Activated T-helper 2 cell treated with anti-CD3 and anti-CD28 coated beads, Interferon-gamma antibody, Interleukin-2, Interleukin-4, amounts not matched to agents 10 μg/mL and 5 μg/mL and 100 μg/mL, durations not matched to agents 14 hours and 24 hours and 36 hours (primary cell): ENCODE measurements at regions not wholly inside any gene's neighbourhood (a gene's known extent, or its start where the extent isn't known, plus 50 kb on each side); places are given as distances from the start of the nearest gene placed in this dataset.
"Not testable (repeated sequence)": the region's sequence is repeated elsewhere in the genome, so short reads cannot be mapped to it uniquely, and the experiment has no call there.

Experiments used
- DNase-seq: peaks from one replicate; pipeline ENCODE4 v3.0.0; 2021; ENCODE audit warnings: low spot score
- H3K27ac Mint-ChIP-seq: one replicate; pipeline ENCODE4 v1.8.0; 2021; ENCODE audit warnings: mixed read lengths
- H3K27me3 Mint-ChIP-seq: one replicate; pipeline ENCODE4 v1.8.0; 2021; ENCODE audit warnings: low read depth, mixed read lengths
- H3K36me3 Mint-ChIP-seq: one replicate; pipeline ENCODE4 v1.8.0; 2021; ENCODE audit warnings: low read depth, mixed read lengths
- H3K4me1 Mint-ChIP-seq: one replicate; pipeline ENCODE4 v1.8.0; 2021; ENCODE audit warnings: low read depth, mixed read lengths
- H3K4me3 Mint-ChIP-seq: one replicate; pipeline ENCODE4 v1.8.0; 2021; ENCODE audit warnings: low read depth, mild to moderate bottlenecking, moderate library complexity, mixed read lengths
- H3K9me3 Mint-ChIP-seq: one replicate; pipeline ENCODE4 v1.8.0; 2021; ENCODE audit warnings: mixed read lengths
- intact Hi-C: fragments of 100-400 bp; cut with micrococcal nuclease; formaldehyde crosslinking; loops from one replicate; pipeline ENCODE4 v1.15.1; 2023

DNA sequence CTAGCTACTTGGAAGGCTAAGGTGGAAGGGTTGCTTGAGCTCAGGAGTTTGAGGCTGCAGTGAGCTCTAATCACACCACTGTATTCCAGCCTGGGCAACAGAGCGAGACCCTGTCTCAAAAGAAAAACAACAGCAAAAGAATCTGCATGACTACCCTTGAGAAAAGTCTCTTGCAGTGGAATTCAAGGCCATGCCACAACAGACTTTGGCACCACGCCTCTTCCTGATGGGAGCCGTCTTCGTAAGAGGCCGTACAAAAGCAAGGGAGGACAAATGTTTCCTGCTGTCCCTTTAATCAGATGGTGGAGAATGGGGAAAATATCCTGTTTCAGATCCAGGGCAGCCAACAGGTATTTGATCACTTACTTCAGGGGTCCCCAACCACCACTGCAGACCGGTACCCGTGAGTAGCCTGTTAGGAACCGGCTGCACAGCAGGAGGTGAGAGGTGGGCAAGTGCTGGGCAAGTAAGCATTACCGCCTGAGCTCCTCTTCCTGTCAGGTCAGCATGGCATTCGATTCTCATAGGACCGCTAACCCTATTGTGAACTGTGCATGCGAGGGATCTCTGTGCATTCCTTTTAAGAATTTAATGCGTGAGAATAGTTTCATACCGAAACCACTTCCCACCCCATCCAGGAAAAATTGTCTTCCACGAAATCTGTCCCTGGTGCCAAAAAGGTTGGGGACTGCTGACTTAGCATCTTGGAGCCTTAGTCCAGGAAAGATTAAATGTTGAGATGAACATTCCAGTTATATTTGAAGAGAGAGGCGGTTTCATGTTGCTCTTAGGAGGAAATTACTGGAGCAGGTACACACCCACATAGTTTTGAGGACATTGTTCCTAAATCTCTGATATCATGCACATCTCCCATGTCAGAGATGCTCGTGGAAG, 94.4 kb upstream of the XPO1 start:
- no peaks in the 10 kb centered on the region for H3K4me1 Mint-ChIP-seq
- no peaks in the 10 kb centered on the region for H3K27me3 Mint-ChIP-seq
- no peak overlapping the region for H3K27ac Mint-ChIP-seq

DNA sequence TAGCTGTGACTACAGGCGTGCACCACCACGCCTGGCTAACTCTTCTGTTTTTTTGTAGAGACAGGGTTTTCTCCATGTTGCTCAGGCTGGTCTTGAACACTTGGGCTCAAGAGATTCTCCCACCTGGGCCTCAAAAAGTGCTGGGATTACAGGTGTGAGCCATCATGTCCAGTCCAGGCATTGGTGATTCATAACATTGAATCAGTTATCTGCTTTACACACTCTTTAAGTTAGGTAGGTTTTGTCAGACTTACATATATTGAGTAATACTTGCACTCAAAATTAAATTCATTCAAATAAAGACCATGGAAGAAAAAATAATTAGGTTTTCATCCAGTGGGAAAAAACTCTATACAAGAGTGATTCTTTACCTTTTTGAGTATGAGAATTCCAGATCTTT, 93.2 kb upstream of the XPO1 start:
- Mint-ChIP-seq H3K27me3 (no peaks in the 10 kb centered on the region), H3K27ac (no peak overlapping the region), H3K4me3 (no peak overlapping the region), H3K36me3 (no peaks in the 10 kb centered on the region), H3K4me1 (no peaks in the 10 kb centered on the region), H3K9me3 (no peaks in the 10 kb centered on the region)
- DNase-seq = no peak
- intact Hi-C loops = no loop called here

More for the DNA sequence above, 94.4 kb upstream of the XPO1 start:
- Mint-ChIP-seq H3K4me3 (no peak overlapping the region), H3K9me3 (no peaks in the 10 kb centered on the region), H3K36me3 (no peaks in the 10 kb centered on the region)
- intact Hi-C loops = no loop called here
- no peak for DNase-seq

DNA sequence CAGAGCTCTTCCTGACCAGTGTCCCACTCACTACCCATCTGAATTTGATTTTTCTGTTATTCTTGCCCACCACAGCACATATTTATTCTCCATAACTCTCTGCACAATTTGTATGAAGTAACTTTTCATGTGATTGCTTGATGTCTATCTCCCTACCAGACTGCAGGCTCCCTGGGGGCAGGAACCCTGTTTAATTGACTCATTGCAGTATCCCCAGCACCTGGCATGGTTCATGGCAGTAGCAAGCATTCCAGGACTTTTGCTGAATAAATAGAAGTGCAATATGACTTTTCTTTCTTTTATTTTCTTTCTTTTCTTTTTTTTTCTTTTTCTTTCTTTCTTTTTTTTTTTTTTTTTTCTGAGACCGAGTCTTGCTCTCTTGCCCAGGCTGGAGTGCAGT, 88.7 kb upstream of the XPO1 start:
- Mint-ChIP-seq H3K4me1 (no peaks in the 10 kb centered on the region), H3K36me3 (no peaks in the 10 kb centered on the region), H3K4me3 (no peak overlapping the region), H3K27ac (no peak overlapping the region), H3K9me3 (no peaks in the 10 kb centered on the region), H3K27me3 (no peaks in the 10 kb centered on the region)
- DNase-seq = no peak
- intact Hi-C loops = no loop called here

DNA sequence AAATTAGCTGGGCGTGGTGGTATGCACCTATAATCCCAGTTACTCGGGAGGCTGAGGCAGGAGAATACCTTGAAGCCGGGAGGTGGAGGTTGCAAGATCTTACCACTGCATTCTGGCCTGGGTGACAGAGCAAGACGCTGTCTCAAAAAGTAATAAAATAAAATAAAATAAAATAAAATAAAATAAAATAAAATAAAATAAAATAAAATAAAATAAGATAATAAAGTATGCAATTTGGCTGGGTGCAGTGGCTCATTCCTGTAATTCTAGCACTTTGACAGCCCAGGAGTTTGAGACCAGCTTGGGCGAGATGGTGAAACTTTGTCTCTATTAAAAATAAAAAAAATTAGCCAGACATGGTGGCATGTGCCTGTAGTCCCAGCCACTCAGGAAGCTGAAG, 85.6 kb upstream of the XPO1 start:
- Mint-ChIP-seq H3K27ac (no peak overlapping the region), H3K4me1 (no peaks in the 10 kb centered on the region), H3K4me3 (no peak overlapping the region), H3K27me3 (peaks cover 1% of the 10 kb centered on the region), H3K36me3 (no peaks in the 10 kb centered on the region), H3K9me3 (no peaks in the 10 kb centered on the region)
- DNase-seq = no peak
- intact Hi-C loops = no loop called here

DNA sequence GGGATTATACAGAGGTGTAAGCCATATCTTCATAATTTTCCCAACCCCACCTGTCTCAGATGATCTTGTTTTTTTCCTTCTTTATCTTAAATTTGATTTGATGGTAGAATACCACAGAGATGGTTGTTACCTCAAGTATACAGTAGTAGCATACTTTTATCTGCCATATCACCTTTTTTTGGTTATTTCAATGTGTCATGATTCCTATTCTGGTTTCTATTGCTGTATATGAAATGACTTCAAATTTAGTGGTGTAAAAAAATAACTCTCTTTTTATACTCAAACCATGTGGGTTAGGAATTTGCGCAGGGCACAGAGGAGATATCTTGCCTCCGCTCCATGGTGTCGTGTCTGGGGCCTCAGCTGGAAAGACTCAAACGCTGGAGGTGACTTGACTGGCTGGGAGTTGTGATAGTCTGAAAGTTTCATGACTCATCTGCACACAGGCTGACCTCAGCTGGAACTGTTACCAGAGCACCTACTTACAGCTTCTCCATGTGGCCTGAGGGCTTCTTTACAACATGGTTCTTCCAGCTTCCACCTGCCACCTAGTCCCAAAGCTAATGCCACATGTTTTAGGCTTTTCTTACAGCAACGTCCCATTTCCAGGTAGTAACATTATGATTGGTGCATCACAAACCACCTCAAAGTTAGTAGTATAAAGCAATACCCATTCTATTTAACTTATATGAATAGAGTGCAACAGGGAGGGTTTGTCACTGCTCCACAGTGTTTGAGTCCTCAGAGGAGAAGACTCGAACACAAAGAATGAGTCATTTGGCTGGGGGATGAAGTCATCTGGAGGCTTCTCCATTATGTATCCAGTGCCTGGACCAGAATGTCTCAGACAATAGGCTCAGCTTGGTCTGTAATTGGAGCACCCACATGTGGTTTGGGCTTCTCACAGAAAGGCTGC, 82.3 kb upstream of the XPO1 start:
- no peaks in the 10 kb centered on the region for H3K4me1 Mint-ChIP-seq
- no peaks in the 10 kb centered on the region for H3K9me3 Mint-ChIP-seq
- intact Hi-C loops = no loop called here

DNA sequence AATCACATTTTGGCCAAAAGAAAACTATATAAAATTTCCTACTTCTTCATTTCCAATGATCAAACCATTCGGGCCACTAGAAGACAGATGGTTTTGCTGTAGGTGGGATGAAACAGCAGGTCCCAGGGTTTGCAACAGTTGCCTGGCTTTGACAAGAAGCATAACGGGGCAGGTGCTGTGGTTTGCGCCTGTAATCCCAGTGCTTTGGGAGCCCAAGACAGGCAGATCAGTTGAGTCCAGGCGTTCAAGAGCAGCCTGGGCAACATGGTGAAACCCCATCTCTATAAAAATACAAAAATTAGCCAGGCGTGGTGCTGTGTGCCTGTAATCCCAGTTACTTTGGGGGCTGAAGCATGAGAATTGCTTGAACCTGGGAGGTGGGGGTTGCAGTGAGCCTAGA, 81.4 kb upstream of the XPO1 start:
- Mint-ChIP-seq H3K36me3 (no peaks in the 10 kb centered on the region), H3K4me3 (no peak overlapping the region), H3K9me3 (no peaks in the 10 kb centered on the region), H3K27me3 (peaks cover 1% of the 10 kb centered on the region), H3K4me1 (no peaks in the 10 kb centered on the region), H3K27ac (no peak overlapping the region)
- no peak for DNase-seq
- intact Hi-C loops = no loop called here

More for the DNA sequence above, 82.3 kb upstream of the XPO1 start:
- Mint-ChIP-seq H3K36me3 (no peaks in the 10 kb centered on the region), H3K4me3 (no peak overlapping the region), H3K27ac (no peak overlapping the region), H3K27me3 (peaks cover 1% of the 10 kb centered on the region)
- no peak for DNase-seq

DNA sequence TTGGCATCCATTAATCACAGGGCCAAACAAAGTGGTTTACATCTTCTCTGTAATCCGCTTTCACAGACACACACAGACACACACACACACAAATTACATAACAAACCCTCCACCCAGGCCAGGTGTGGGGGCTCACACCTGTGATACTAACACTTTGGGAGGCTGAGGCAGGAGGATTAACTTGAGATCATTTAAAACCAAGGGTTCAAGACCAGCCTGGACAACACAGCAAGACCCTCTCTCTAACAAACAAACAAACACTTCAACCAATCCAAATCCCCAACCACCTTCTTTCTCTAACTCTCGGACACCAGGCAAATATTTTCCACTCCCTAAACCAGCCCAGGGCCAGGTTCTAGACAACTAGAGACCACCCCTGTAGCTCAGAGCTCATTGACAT, 79.5 kb upstream of the XPO1 start:
- intact Hi-C loops = no loop called here
- DNase-seq = no peak
- peaks cover 1% of the 10 kb centered on the region for H3K27me3 Mint-ChIP-seq
- H3K36me3 Mint-ChIP-seq = no peaks in the 10 kb centered on the region
- no peak overlapping the region for H3K27ac Mint-ChIP-seq
- no peaks in the 10 kb centered on the region for H3K9me3 Mint-ChIP-seq
- H3K4me3 Mint-ChIP-seq = no peak overlapping the region
- no peaks in the 10 kb centered on the region for H3K4me1 Mint-ChIP-seq

DNA sequence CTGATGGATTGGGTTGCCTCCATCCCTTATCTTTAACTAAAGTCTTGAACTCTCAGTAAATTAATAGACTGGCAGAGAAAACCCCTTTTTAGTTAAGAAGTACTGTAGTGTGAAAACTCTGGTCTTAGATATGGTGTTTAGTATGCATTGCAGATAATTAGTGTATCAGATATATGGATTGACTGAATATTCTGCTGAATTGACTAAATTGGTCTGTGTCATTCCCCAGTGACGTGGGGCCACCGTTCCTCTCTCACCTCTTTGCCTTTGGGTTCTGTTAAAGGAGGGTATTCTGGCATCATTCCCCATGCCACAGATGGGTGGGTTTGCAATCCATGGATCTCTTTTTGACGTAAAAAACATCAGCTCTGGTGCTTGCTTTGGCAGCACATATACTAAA, 67.1 kb upstream of the XPO1 start:
- Mint-ChIP-seq H3K4me3 (no peak overlapping the region), H3K36me3 (no peaks in the 10 kb centered on the region), H3K27ac (no peak overlapping the region), H3K9me3 (no peaks in the 10 kb centered on the region), H3K27me3 (no peaks in the 10 kb centered on the region), H3K4me1 (no peaks in the 10 kb centered on the region)
- intact Hi-C loops = no loop called here
- no peak for DNase-seq

DNA sequence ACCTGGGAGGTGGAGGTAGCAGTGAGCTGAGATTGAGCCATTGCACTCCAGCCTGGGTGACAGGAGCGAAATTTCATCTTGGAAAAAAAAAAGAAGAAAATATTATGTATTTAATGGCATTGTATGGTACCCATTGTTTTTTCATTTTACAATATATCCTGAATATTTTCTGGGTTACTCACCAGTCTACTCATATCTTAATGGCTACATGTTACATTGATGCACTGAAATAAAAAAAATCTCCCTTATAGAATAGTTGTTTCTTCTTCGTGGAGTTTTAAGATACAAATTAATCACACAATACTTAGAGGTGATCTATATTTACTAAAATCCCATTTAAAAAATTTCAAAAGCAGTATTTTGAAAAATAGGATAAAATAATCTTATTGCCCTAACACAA, 66.3 kb upstream of the XPO1 start:
- no peaks in the 10 kb centered on the region for H3K36me3 Mint-ChIP-seq
- no peaks in the 10 kb centered on the region for H3K27me3 Mint-ChIP-seq
- no peaks in the 10 kb centered on the region for H3K4me1 Mint-ChIP-seq
- DNase-seq = no peak
- intact Hi-C loops = no loop called here
- H3K4me3 Mint-ChIP-seq = no peak overlapping the region
- no peak overlapping the region for H3K27ac Mint-ChIP-seq
- H3K9me3 Mint-ChIP-seq = no peaks in the 10 kb centered on the region

DNA sequence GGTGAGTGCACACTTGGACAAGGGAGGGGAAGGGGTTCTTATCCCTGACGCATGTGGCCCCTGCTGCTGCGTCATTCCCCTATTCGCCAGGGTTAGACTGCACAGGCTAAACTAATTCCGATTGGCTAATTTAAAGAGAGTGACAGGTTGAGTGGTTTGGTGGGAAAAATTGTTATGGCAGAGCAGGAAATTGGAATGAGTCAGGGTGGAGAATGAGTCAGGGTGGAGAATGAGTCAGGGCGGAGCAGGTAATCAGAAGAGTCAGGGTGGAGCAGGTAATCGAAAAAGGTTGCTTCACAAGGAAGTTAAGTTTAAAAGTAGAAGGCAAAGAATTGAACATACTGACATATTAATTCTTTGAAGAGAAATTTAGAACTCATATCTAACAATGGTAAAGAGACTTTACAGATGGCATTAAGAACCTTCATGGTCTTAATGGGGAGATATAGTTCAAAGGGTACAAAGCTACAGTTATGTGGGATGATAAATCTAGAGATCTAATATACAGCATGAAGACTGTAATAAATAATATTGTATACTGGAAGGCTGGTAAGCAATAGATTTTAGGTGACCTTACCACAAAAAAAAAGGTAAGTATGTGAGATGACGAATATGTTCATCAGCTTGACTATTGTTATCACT, 60.5 kb upstream of the XPO1 start:
- intact Hi-C loops, H3K4me1 Mint-ChIP-seq, DNase-seq, H3K9me3 Mint-ChIP-seq, H3K4me3 Mint-ChIP-seq, H3K27me3 Mint-ChIP-seq, H3K27ac Mint-ChIP-seq, H3K36me3 Mint-ChIP-seq: not testable (repeated sequence)

DNA sequence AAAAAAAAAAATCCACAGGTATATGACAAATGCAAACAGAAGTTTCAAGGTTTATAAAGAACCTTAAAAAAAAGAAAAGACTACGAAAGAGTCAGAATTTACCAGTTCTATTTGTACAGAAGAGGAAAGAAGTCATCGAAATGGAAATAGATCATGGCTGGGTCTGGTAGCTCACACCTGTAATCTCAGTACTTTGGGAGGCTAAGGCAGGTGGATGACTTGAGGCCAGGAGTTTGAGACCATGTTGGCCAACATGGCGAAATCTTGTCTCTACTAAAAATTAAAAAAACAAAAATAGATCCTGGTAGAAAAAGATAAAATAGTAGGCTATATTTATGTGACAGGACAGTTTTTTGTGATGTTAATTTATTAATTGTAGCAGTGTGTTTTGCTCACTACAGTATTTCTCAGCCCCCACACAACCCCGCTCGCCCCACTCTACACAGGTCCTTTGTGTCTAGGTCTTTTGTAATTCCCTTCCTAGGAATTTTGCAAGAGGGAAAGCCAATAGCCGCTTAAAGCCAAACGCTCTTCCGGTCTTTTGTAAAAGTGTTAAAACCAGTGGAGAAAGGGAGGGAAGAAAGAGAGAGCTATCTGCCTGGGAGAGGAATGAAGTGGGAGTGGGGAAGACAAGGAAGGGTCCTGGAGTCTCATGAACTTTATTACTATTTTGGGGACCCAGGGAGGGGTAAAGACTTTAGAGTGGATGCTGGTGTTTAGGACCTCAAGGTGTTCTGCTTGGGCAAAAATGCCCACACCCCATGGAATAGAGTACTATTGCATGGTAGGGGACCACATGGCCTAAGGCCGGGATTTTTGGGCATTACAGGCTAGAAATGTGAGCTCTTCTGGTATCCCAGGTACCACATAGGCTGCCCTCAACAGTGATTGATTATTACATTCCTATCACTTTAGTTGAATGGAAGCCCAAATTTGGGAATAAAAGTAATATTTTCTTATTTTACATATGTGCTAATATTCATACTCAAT, 59.4 kb upstream of the XPO1 start:
- no peak for DNase-seq
- intact Hi-C loops = no loop called here
- Mint-ChIP-seq H3K9me3 (no peaks in the 10 kb centered on the region), H3K4me3 (no peak overlapping the region), H3K4me1 (peaks cover 3% of the 10 kb centered on the region), H3K27me3 (peaks cover 8% of the 10 kb centered on the region), H3K27ac (no peak overlapping the region), H3K36me3 (no peaks in the 10 kb centered on the region)

DNA sequence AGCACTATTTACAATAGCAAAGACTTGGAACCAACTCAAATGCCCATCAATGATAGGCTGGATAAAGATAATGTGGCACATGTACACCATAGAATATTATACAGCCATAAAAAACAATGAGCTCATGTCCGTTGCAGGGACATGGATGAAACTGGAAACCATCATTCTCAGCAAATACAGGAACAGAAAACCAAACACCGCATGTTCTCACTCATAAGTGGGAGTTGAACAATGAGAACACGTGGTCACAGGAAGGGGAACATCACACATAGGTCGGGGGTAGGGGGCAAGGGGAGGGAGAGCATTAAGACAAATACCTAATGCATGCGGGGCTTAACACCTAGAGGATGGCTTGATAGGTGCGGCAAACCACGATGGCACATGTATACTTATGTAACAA, 56.0 kb upstream of the XPO1 start:
- H3K27ac Mint-ChIP-seq, H3K9me3 Mint-ChIP-seq, H3K36me3 Mint-ChIP-seq, intact Hi-C loops, DNase-seq, H3K4me1 Mint-ChIP-seq, H3K4me3 Mint-ChIP-seq: not testable (repeated sequence)
- H3K27me3 Mint-ChIP-seq = peaks cover 10% of the 10 kb centered on the region
